ENCODE measurements at regions not wholly inside any gene's neighbourhood (a gene's known extent, or its start where the extent isn't known, plus 50 kb on each side); places are given as distances from the start of the nearest gene placed in this dataset.

DNA sequence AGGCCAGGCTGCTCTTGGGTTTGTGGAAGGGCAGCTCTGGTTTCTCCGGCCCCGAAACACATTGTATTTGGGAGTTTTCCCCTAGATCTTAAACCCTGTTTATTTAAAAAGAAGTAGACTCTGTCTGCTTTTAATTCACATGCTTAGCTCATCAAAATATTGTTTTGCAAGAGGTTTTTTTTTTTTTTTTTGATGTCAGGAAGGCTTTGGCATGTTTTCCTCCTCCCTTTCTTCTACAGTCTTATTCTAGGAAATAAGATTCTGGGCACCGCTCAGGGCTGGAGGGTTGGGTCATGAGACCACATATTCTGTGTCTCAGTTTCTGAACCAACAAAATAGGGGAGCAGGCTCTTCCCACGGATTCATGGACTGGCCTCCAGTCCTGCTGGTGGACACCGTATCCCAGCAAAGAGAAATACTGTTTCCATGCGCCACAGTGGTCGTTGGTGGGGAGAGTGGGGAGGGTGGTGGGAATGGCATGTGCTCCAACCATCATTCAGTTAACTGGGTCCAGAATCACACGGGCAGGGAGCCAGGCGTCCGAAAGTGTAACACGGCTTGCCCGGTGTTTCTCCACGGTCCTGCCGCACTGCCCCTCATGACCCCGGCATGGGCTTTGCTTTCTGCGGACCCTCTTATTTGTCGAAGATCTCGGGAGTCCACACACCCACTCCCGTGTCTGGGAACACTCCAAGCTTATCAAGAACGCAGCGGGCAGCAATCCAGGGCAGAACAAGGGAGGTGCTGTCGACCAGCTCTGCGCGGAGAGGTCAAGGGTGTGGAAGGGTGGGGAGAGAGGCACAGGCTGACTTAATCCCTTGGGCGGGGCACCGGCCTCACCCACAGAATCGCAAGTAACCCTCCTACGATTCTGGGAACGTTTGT, 176.7 kb downstream of the GLI2 start:
- no peak for TF ChIP-seq SMC3 (conservative IDR thresholded peaks at IDR 0.05; ENCODE audit: poor library complexity)
- TF ChIP-seq EZH2 (IDR thresholded peaks at IDR 0.05; ENCODE audit: borderline replicate concordance, insufficient read depth, low read length, poor library complexity, severe bottlenecking) = no peak
- no peak for TF ChIP-seq MXI1 (conservative IDR thresholded peaks at IDR 0.05; ENCODE audit: poor library complexity, severe bottlenecking)
- no peak for TF ChIP-seq POLR2AphosphoS5 (IDR thresholded peaks at IDR 0.05)
- H4K20me1 ChIP-seq (ENCODE audit: insufficient read depth) = no peaks in the 10 kb centered on the region
- no peak overlapping the region for H3K27ac ChIP-seq (ENCODE audit: low read length)
- no peaks in the 10 kb centered on the region for H3F3A ChIP-seq (ENCODE audit: insufficient read depth, low read length, poor library complexity, severe bottlenecking)
- no peaks in the 10 kb centered on the region for H3K79me2 ChIP-seq (replicated peaks; ENCODE audit: insufficient read depth, low read length)
- no peaks in the 10 kb centered on the region for H3K36me3 ChIP-seq (ENCODE audit: insufficient read depth, low read length)
- no peak overlapping the region for H3K4me3 ChIP-seq (ENCODE audit: low read length)
- H3K9ac ChIP-seq (ENCODE audit: low read length) = no peak overlapping the region
- H3K9me2 ChIP-seq (ENCODE audit: insufficient read depth, low read length) = no peaks in the 10 kb centered on the region
- H3K27me3 ChIP-seq (ENCODE audit: insufficient read depth, low read depth, low read length) = no peaks in the 10 kb centered on the region
- H3K4me2 ChIP-seq (ENCODE audit: low read length) = no peak overlapping the region
- no peak overlapping the region for H2AFZ ChIP-seq (ENCODE audit: low read depth, low read length)
- no peaks in the 10 kb centered on the region for H3K9me3 ChIP-seq (ENCODE audit: low read length)

DNA sequence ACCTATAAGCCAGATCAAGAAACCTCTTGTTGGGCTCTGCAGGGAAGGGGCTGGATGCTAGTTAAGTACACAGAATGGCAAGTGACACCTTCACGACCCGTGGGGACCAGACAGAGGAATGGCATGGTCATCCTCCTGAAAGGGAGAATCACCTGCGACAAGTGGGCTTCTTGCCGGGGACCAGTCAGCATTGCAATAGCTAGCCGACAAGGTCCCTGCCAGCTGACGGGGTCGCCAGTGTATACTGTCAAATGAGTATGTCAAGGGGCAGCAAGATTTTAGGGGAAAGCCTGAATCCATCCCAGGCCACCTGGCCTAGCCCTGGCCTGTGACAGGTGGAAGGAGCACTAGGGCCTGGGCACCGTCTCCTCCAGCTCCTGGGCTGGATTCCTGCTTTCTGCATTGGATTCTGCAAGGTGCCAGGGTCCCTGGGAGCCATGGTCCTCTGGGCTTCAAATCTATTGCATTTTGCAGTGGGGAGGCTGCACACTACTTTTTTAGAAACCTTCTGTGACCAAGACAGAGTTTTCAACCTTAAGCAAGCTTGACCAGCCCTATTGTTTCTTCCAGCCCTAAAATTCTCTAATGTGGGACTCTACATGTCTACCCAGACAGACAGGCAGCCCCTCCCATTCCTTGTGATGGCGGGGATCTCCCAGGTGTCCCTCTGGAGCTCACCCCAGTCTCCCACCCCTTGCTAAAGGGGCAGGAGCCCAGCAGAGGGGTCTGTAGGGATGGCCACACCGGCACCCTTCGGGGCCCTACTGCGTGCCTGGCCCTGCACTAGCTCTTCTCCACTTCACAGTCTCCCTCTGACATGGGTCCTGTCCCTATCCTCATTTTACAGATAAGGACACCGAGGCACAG, 178.5 kb downstream of the GLI2 start:
- Histone ChIP-seq H3K27me3 (ENCODE audit: insufficient read depth, low read depth, low read length) (no peaks in the 10 kb centered on the region), H3K4me3 (ENCODE audit: low read length) (no peak overlapping the region), H3K9me2 (ENCODE audit: insufficient read depth, low read length) (no peaks in the 10 kb centered on the region), H3K79me2 (replicated peaks; ENCODE audit: insufficient read depth, low read length) (no peaks in the 10 kb centered on the region), H3K36me3 (ENCODE audit: insufficient read depth, low read length) (no peaks in the 10 kb centered on the region), H3K9me3 (ENCODE audit: low read length) (no peaks in the 10 kb centered on the region), H4K20me1 (ENCODE audit: insufficient read depth) (no peaks in the 10 kb centered on the region), H3F3A (ENCODE audit: insufficient read depth, low read length, poor library complexity, severe bottlenecking) (no peaks in the 10 kb centered on the region), H3K27ac (ENCODE audit: low read length) (no peak overlapping the region), H2AFZ (ENCODE audit: low read depth, low read length) (no peak overlapping the region), H3K9ac (ENCODE audit: low read length) (no peak overlapping the region), H3K4me2 (ENCODE audit: low read length) (no peak overlapping the region)
- TF ChIP-seq EP300 (conservative IDR thresholded peaks at IDR 0.05; ENCODE audit: poor library complexity, severe bottlenecking) = no peak
- TF ChIP-seq MXI1 (conservative IDR thresholded peaks at IDR 0.05; ENCODE audit: poor library complexity, severe bottlenecking) = no peak
- no peak for TF ChIP-seq EZH2 (IDR thresholded peaks at IDR 0.05; ENCODE audit: borderline replicate concordance, insufficient read depth, low read length, poor library complexity, severe bottlenecking)
- TF ChIP-seq, protein P1, sequence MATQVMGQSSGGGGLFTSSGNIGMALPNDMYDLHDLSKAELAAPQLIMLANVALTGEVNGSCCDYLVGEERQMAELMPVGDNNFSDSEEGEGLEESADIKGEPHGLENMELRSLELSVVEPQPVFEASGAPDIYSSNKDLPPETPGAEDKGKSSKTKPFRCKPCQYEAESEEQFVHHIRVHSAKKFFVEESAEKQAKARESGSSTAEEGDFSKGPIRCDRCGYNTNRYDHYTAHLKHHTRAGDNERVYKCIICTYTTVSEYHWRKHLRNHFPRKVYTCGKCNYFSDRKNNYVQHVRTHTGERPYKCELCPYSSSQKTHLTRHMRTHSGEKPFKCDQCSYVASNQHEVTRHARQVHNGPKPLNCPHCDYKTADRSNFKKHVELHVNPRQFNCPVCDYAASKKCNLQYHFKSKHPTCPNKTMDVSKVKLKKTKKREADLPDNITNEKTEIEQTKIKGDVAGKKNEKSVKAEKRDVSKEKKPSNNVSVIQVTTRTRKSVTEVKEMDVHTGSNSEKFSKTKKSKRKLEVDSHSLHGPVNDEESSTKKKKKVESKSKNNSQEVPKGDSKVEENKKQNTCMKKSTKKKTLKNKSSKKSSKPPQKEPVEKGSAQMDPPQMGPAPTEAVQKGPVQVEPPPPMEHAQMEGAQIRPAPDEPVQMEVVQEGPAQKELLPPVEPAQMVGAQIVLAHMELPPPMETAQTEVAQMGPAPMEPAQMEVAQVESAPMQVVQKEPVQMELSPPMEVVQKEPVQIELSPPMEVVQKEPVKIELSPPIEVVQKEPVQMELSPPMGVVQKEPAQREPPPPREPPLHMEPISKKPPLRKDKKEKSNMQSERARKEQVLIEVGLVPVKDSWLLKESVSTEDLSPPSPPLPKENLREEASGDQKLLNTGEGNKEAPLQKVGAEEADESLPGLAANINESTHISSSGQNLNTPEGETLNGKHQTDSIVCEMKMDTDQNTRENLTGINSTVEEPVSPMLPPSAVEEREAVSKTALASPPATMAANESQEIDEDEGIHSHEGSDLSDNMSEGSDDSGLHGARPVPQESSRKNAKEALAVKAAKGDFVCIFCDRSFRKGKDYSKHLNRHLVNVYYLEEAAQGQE (IDR thresholded peaks at IDR 0.05; ENCODE audit: borderline replicate concordance) = no peak
- no peak for TF ChIP-seq SMC3 (conservative IDR thresholded peaks at IDR 0.05; ENCODE audit: poor library complexity)
- TF ChIP-seq, protein P2, sequence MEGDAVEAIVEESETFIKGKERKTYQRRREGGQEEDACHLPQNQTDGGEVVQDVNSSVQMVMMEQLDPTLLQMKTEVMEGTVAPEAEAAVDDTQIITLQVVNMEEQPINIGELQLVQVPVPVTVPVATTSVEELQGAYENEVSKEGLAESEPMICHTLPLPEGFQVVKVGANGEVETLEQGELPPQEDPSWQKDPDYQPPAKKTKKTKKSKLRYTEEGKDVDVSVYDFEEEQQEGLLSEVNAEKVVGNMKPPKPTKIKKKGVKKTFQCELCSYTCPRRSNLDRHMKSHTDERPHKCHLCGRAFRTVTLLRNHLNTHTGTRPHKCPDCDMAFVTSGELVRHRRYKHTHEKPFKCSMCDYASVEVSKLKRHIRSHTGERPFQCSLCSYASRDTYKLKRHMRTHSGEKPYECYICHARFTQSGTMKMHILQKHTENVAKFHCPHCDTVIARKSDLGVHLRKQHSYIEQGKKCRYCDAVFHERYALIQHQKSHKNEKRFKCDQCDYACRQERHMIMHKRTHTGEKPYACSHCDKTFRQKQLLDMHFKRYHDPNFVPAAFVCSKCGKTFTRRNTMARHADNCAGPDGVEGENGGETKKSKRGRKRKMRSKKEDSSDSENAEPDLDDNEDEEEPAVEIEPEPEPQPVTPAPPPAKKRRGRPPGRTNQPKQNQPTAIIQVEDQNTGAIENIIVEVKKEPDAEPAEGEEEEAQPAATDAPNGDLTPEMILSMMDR (IDR thresholded peaks at IDR 0.05; ENCODE audit: poor library complexity, severe bottlenecking) = no peak
- no peak for TF ChIP-seq POLR2AphosphoS5 (IDR thresholded peaks at IDR 0.05)
- no peak for TF ChIP-seq RAD21 (conservative IDR thresholded peaks at IDR 0.05)
- no peak for TF ChIP-seq TAF1 (IDR thresholded peaks at IDR 0.05; ENCODE audit: low read depth)

Measured in neural cell (in vitro differentiated cells).